ENCODE measurements at regions not wholly inside any gene's neighbourhood (a gene's known extent, or its start where the extent isn't known, plus 50 kb on each side); places are given as distances from the start of the nearest gene placed in this dataset.

DNA sequence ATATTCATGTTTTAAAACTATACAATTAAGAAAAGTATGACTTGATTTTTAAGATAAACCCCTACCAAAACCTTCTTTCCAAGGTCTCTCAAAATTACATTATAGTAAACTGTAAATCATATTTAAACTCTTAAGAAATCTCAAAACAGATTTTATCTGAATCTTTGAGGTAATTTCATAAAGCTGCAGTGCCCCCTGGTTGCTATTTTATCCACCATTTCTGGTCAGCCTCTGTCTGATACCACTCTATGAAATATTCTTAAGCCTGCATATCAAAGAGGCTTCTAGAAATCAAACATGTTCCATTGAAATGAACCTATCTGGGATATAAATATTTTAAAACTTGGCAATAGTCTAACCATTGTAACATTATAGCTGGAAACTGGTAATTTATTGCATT is 317.3 kb downstream of the COL11A1 start:
- TF ChIP-seq, protein P1, sequence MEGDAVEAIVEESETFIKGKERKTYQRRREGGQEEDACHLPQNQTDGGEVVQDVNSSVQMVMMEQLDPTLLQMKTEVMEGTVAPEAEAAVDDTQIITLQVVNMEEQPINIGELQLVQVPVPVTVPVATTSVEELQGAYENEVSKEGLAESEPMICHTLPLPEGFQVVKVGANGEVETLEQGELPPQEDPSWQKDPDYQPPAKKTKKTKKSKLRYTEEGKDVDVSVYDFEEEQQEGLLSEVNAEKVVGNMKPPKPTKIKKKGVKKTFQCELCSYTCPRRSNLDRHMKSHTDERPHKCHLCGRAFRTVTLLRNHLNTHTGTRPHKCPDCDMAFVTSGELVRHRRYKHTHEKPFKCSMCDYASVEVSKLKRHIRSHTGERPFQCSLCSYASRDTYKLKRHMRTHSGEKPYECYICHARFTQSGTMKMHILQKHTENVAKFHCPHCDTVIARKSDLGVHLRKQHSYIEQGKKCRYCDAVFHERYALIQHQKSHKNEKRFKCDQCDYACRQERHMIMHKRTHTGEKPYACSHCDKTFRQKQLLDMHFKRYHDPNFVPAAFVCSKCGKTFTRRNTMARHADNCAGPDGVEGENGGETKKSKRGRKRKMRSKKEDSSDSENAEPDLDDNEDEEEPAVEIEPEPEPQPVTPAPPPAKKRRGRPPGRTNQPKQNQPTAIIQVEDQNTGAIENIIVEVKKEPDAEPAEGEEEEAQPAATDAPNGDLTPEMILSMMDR (conservative IDR thresholded peaks at IDR 0.05; ENCODE audit: low read length) = peak; percentile 49
- no peak for TF ChIP-seq EZH2phosphoT487 (IDR thresholded peaks at IDR 0.05; ENCODE audit: borderline replicate concordance, low read depth, low read length)
